Left ventricle myocardium inferior (tissue), 1 donor: ENCODE measurements at regions not wholly inside any gene's neighbourhood (a gene's known extent, or its start where the extent isn't known, plus 50 kb on each side); places are given as distances from the start of the nearest gene placed in this dataset.

Experiments
- DNase-seq: peaks from one replicate; pipeline ENCODE4 v3.0.0-alpha.2; 2020
- H3K27ac ChIP-seq: fragments of 200-600 bp; replicated peaks from 2 replicates; pipeline ENCODE4 v1.8.0; 2021
- H3K27me3 ChIP-seq: fragments of 200-600 bp; 2 replicates; pipeline ENCODE4 v1.8.0; 2021; ENCODE audit warnings: low read depth
- H3K36me3 ChIP-seq: fragments of 200-600 bp; 2 replicates; pipeline ENCODE4 v1.8.0; 2021
- H3K4me1 ChIP-seq: fragments of 200-600 bp; 2 replicates; pipeline ENCODE4 v1.8.0; 2021
- H3K4me3 ChIP-seq: fragments of 200-600 bp; 2 replicates; pipeline ENCODE4 v1.8.0; 2021; ENCODE audit warnings: mild to moderate bottlenecking, moderate library complexity
- H3K9me3 ChIP-seq: fragments of 200-600 bp; replicated peaks from 2 replicates; pipeline ENCODE4 v1.8.0; 2021
- CTCF ChIP-seq: fragments of 200-600 bp; IDR thresholded peaks from 2 replicates; pipeline ENCODE4 v1.8.0; 2021; ENCODE audit warnings: antibody characterized with exemption, mild to moderate bottlenecking, borderline replicate concordance
- intact Hi-C: fragments of 100-400 bp; cut with micrococcal nuclease; formaldehyde crosslinking; loops from one replicate; pipeline ENCODE4 v1.11.0; 2022
- donor health status: DM: no; HTN: yes; CAD: no; lungs with severe emphysema.

DNA sequence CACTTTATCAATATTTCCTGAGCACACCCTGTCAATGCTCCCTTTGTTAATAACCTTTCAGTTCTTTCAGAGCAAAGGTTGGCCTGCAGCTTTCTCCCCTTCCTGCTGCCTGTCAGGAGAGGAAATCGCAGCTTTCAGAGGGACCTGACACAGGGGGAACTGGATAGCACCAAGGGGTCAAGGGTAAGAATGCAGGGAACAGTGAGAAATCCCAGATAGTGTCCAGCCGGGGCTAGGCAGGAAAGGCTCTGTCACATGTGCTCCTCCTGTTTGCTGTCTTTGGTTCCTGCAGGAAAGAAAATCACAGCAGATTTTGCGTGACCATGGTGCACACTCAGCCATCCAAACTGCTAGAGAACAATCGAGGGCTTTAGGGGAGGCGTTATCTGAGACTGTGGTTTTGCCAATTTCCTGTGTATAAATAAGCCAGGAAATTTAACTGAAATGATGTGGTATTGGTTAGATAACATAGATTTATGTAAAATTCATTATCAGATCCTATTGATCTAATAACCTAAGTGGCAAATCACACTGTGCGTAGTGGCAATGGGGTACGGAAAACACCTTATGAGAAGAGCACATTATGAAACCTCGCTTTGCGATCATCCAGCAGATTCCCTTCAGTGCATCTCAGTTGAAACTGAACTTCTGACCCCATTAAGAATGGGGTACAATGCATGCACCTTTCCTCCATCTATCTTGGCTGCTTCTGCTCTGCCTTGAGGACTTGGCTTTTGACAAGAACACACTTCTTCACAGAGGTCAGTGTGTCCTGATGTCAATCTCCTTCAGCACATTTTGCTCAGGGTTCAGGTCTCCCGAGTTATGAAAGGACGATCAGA is 178.0 kb downstream of the ICOS start:
- H3K9me3 ChIP-seq: no peaks in the 10 kb centered on the region
- no peak for TF ChIP-seq CTCF
- peaks cover 60% of the 10 kb centered on the region for H3K4me1 ChIP-seq
- H3K27ac ChIP-seq: peak overlapping the region; percentile 8
- intact Hi-C loops: no loop called here
- no peaks in the 10 kb centered on the region for H3K36me3 ChIP-seq
- no peak overlapping the region for H3K4me3 ChIP-seq
- no peaks in the 10 kb centered on the region for H3K27me3 ChIP-seq
- DNase-seq: no peak

GRCh38 chr2:204115137-204116056 is 178.8 kb downstream of the ICOS start:
- intact Hi-C loops: no loop called here
- no peak for TF ChIP-seq CTCF
- Histone ChIP-seq H3K27ac (peak overlapping the region; percentile 24), H3K36me3 (no peaks in the 10 kb centered on the region), H3K4me1 (peaks cover 51% of the 10 kb centered on the region), H3K27me3 (no peaks in the 10 kb centered on the region), H3K9me3 (no peaks in the 10 kb centered on the region), H3K4me3 (no peak overlapping the region)
- no peak for DNase-seq

- peaks cover 43% of the 10 kb centered on the region for H3K4me1 ChIP-seq
- DNase-seq: no peak
- H3K27ac ChIP-seq: peak overlapping the region; percentile 24
- intact Hi-C loops: no loop called here
- no peak overlapping the region for H3K4me3 ChIP-seq
- H3K27me3 ChIP-seq: no peaks in the 10 kb centered on the region
- TF ChIP-seq CTCF: no peak
- H3K9me3 ChIP-seq: no peaks in the 10 kb centered on the region
- no peaks in the 10 kb centered on the region for H3K36me3 ChIP-seq
Measured at GRCh38 chr2:204116159-204116792, 179.7 kb downstream of the ICOS start.

DNA sequence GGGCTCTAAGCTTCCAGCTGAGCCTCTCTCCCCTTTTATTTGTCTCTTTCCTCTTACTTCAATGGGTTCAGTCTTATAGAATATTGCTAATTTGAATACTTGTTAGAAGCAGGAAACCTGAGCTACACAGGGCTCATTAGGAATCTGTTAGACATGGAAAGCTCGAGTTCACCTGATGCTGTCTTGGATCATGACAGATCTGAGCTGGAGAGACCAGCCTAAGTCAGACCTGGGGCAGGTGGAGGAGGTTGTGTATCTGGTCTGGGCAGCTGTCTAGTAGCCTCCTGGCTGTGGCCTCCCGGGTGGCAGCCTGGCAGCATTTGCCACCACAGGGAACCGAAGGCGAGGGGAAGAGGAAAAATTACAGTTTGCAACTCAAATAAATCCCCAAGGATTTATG is 185.9 kb downstream of the ICOS start:
- Histone ChIP-seq H3K36me3 (no peaks in the 10 kb centered on the region), H3K4me3 (no peak overlapping the region), H3K9me3 (no peaks in the 10 kb centered on the region), H3K27me3 (no peaks in the 10 kb centered on the region), H3K4me1 (no peaks in the 10 kb centered on the region), H3K27ac (no peak overlapping the region)
- intact Hi-C loops: no loop called here
- no peak for DNase-seq
- no peak for TF ChIP-seq CTCF

- Histone ChIP-seq H3K36me3 (no peaks in the 10 kb centered on the region), H3K27me3 (no peaks in the 10 kb centered on the region), H3K27ac (no peak overlapping the region), H3K4me1 (peaks cover 4% of the 10 kb centered on the region), H3K4me3 (no peak overlapping the region), H3K9me3 (no peaks in the 10 kb centered on the region)
- intact Hi-C loops: no loop called here
- DNase-seq: no peak
- no peak for TF ChIP-seq CTCF
Measured at GRCh38 chr2:204124140-204124750, 187.7 kb downstream of the ICOS start.
